H1 (cell line): ENCODE measurements at regions not wholly inside any gene's neighbourhood (a gene's known extent, or its start where the extent isn't known, plus 50 kb on each side); places are given as distances from the start of the nearest gene placed in this dataset.

Experiments used
- BACH1 ChIP-seq: IDR thresholded peaks from 2 replicates; pipeline ENCODE4 v1.6.1; 2012; ENCODE audit warnings: low read length, improper control_type of control experiment
- CHD2 ChIP-seq: IDR thresholded peaks from 2 replicates; pipeline ENCODE4 v1.6.1; 2012; ENCODE audit warnings: low read length, improper control_type of control experiment
- KDM5A ChIP-seq: fragments of 200-600 bp; IDR thresholded peaks from 2 replicates; pipeline ENCODE4 v1.7.1; 2012; ENCODE audit warnings: mild to moderate bottlenecking, low read length, inconsistent platforms, mixed read lengths

- TF ChIP-seq BACH1: no peak
- no peak for TF ChIP-seq KDM5A
- no peak for TF ChIP-seq CHD2
Measured at GRCh38 chr14:87214558-87214957, 778.4 kb downstream of the GALC start (continued).
